AG08396 (cell line): ENCODE measurements at regions not wholly inside any gene's neighbourhood (a gene's known extent, or its start where the extent isn't known, plus 50 kb on each side); places are given as distances from the start of the nearest gene placed in this dataset.

Source experiments
- DNase-seq: peaks from one replicate; pipeline ENCODE4 v3.0.0; 2012; ENCODE audit warnings: low spot score, mixed read lengths

DNA sequence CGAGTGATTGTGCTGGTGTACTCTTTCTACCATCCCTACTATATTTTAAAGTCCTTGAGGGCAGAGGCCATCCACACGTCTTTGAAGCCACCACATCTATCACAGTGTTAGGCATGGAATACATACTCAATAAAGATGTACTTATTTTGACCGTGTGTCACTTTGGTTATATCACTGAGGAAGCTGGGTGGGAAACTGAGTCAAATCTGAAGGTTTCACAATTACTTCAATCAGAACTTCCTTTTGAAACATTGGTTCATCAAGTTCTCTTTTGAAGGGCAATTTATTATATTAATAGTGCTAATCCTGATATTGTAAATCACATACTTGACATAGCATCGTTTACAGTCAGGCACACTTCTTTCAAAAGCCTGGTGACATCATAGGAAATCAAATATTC, 53.3 kb upstream of the ATP1B1 start:
- DNase-seq, result no peak
